Activated CD8-positive, alpha-beta memory T cell treated with anti-CD3 and anti-CD28 coated beads, Interleukin-2, amount 10 ng/mL, durations not matched to agents 7 days and 5 days (primary cell): ENCODE measurements at regions not wholly inside any gene's neighbourhood (a gene's known extent, or its start where the extent isn't known, plus 50 kb on each side); places are given as distances from the start of the nearest gene placed in this dataset.
"Not testable (repeated sequence)": the region's sequence is repeated elsewhere in the genome, so short reads cannot be mapped to it uniquely, and the experiment has no call there.

Experiments
- ATAC-seq: fragments of 150-1000 bp; cut with Tn5 transposase; one replicate; pipeline ENCODE4 v1.10.0; 2021; ENCODE audit warnings: moderate library complexity
- CTCF ChIA-PET: fragments of 350-600 bp; sonication (Branson Sonifier 250); formaldehyde crosslinking; loops from one replicate; lab custom pipeline; 2021; ENCODE audit warnings: antibody characterized with exemption; lab: Charles Lee
- DNase-seq: peaks from one replicate; pipeline ENCODE4 v3.0.0-alpha.2; 2020
- H3K27ac Mint-ChIP-seq: one replicate; pipeline ENCODE4 v1.8.0; 2021; ENCODE audit warnings: mild to moderate bottlenecking, mixed read lengths
- H3K27me3 Mint-ChIP-seq: one replicate; pipeline ENCODE4 v1.8.0; 2021; ENCODE audit warnings: mixed read lengths
- H3K36me3 Mint-ChIP-seq: one replicate; pipeline ENCODE4 v1.8.0; 2021; ENCODE audit warnings: mild to moderate bottlenecking, mixed read lengths
- H3K4me1 Mint-ChIP-seq: one replicate; pipeline ENCODE4 v1.8.0; 2021; ENCODE audit warnings: mixed read lengths
- H3K4me3 Mint-ChIP-seq: one replicate; pipeline ENCODE4 v1.8.0; 2021; ENCODE audit warnings: mild to moderate bottlenecking, moderate library complexity, mixed read lengths
- H3K9me3 Mint-ChIP-seq: one replicate; pipeline ENCODE4 v1.8.0; 2022; ENCODE audit warnings: low read depth, mixed read lengths

- Mint-ChIP-seq H3K4me3 (no peak overlapping the region), H3K4me1 (no peaks in the 10 kb centered on the region), H3K27ac (no peak overlapping the region), H3K9me3 (no peaks in the 10 kb centered on the region), H3K36me3 (no peaks in the 10 kb centered on the region), H3K27me3 (peaks cover 14% of the 10 kb centered on the region)
- ATAC-seq (no peak), DNase-seq (no peak)
- CTCF ChIA-PET = no interaction called here
Observed at GRCh38 chr12:3418609-3419390, 72.2 kb upstream of the PRMT8 start.

DNA sequence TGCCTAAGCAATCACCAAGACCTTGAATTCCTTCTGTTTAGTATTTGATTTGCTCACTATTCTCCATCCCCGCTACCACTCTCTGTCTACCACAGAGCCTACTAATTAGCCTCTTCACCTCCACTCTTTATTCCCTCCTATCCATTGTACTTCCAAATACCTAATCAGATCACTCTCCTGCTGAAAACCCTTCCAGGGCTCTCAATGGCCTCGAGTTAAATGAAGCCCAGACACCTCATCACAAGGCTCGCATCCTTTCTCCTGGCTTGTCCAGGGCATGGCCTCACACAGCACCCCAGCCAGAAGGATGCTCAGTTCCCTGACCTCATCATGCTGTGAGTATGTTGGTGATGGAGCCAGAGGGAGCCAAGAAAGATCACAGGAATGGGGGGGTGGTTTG lies 71.4 kb upstream of the PRMT8 start:
- Mint-ChIP-seq H3K27ac (no peak overlapping the region), H3K9me3 (no peaks in the 10 kb centered on the region), H3K27me3 (peaks cover 14% of the 10 kb centered on the region), H3K4me3 (no peak overlapping the region), H3K36me3 (no peaks in the 10 kb centered on the region), H3K4me1 (no peaks in the 10 kb centered on the region)
- DNase-seq (no peak), ATAC-seq (no peak)
- CTCF ChIA-PET = no interaction called here

GRCh38 chr12:3420693-3421092 lies 70.3 kb upstream of the PRMT8 start:
- H3K36me3 Mint-ChIP-seq = no peaks in the 10 kb centered on the region
- H3K4me3 Mint-ChIP-seq = no peak overlapping the region
- H3K27ac Mint-ChIP-seq = no peak overlapping the region
- DNase-seq = no peak
- CTCF ChIA-PET = interaction anchor here (0.7 to 1.4 kb wide), 2 partner anchors 13 to 146 kb away, joined by 3 to 4 read pairs; no protein-coding TSS in a partner anchor
- peaks cover 14% of the 10 kb centered on the region for H3K27me3 Mint-ChIP-seq
- H3K4me1 Mint-ChIP-seq = no peaks in the 10 kb centered on the region
- no peak for ATAC-seq
- H3K9me3 Mint-ChIP-seq = no peaks in the 10 kb centered on the region

GRCh38 chr12:3421191-3421978 lies 69.6 kb upstream of the PRMT8 start:
- ATAC-seq (no peak), DNase-seq (no peak)
- Mint-ChIP-seq H3K4me1 (no peaks in the 10 kb centered on the region), H3K36me3 (no peaks in the 10 kb centered on the region), H3K27me3 (peaks cover 11% of the 10 kb centered on the region), H3K9me3 (no peaks in the 10 kb centered on the region), H3K4me3 (no peak overlapping the region), H3K27ac (no peak overlapping the region)
- CTCF ChIA-PET = interaction anchor here (1.4 kb wide), 1 partner anchor 146 kb away, joined by 4 read pairs; no protein-coding TSS in a partner anchor

DNA sequence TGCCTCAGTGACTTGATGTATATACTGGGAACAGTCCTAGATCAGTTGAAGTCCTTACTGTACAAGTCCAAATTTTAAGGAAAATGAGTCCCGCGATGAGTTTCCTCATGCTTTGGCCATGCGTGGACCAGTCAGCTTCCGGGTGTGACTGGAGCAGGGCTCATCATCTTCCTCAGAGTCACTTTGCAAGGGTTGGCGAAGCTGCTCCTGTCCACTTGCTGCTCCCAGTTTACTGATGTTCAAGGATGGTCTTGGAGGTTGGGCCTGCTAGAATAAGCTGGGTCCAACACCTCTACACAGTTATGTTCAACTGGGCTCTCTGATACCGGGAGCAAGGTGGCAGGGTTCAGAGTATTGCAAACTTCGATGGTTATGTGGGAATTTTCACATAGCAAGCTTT lies 66.2 kb upstream of the PRMT8 start:
- not testable (repeated sequence) for H3K9me3 Mint-ChIP-seq, H3K27ac Mint-ChIP-seq, DNase-seq, H3K4me1 Mint-ChIP-seq, H3K36me3 Mint-ChIP-seq, ATAC-seq, H3K4me3 Mint-ChIP-seq
- CTCF ChIA-PET = interaction anchor here (1.2 kb wide), 1 partner anchor 124 kb away, joined by 3 read pairs; no protein-coding TSS in a partner anchor
- H3K27me3 Mint-ChIP-seq = peaks cover 19% of the 10 kb centered on the region

GRCh38 chr12:3427956-3428355 lies 63.0 kb upstream of the PRMT8 start:
- DNase-seq (no peak), ATAC-seq (no peak)
- CTCF ChIA-PET = no interaction called here
- Mint-ChIP-seq H3K9me3 (peaks cover 10% of the 10 kb centered on the region), H3K4me1 (peaks cover 12% of the 10 kb centered on the region), H3K4me3 (no peak overlapping the region), H3K36me3 (peaks cover 8% of the 10 kb centered on the region), H3K27me3 (peaks cover 16% of the 10 kb centered on the region), H3K27ac (no peak overlapping the region)

DNA sequence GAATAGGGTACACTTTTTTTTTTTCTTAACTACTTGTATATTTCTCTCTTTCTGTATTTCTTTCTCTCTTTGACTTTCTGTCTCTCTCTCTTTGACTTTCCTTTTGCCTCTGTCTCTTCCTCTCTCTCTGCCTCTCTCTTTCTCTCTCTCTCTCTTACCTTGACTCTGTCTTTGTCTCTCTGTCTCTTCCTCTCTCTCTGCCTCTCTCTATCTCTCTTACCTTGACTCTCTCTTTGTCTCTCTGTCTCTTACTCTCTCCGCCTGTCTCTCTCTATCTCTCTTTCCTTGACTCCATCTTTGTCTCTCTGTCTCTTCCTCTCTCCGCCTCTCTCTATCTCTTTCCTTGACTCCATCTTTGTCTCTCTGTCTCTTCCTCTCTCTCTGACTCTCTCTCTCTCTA lies 62.4 kb upstream of the PRMT8 start:
- Mint-ChIP-seq H3K4me1 (peaks cover 12% of the 10 kb centered on the region), H3K27me3 (peaks cover 16% of the 10 kb centered on the region), H3K9me3 (peaks cover 10% of the 10 kb centered on the region), H3K4me3 (no peak overlapping the region), H3K36me3 (peaks cover 8% of the 10 kb centered on the region), H3K27ac (no peak overlapping the region)
- DNase-seq = no peak
- no peak for ATAC-seq
- CTCF ChIA-PET = no interaction called here

DNA sequence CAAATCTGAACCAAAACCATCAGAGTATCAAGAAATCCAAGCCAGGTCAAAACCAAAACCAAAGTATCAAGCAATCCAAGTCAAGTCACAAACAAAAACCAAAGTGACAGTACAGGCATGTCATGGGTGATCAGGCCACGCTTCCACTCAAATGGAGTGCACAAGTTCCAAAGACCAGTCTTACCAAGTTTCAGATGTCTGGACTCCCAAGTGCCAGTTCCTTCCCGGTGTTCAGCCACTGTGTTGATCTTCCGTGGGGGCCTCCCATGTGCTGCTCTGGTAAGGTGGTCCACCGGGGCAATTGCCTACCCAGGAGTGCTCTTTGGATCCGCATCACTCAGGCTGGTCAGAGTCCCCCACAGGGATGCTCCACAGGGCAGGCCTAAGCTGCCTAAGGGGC lies 61.5 kb upstream of the PRMT8 start:
- CTCF ChIA-PET = not testable (repeated sequence)

DNA sequence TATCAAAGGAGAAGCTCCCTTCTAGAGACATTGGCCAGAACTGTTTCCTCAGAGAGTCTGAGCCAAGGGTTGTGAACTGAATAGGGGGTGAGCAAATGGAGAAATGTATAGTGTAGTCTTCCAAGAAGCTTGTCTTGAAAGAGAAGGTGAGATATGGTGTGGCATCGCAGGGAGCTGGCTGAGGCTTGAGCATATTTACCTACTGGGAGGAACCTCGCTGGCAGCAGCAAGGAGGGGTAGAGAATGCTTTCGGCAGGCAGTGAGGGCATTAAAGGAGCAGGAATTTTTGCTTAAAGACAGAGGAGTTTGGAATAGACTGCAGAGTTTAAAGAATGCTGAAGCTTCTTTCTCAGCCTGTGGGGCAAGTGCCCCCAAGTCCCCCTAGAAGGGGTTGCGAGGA lies 59.3 kb upstream of the PRMT8 start:
- Mint-ChIP-seq H3K4me1 (peaks cover 12% of the 10 kb centered on the region), H3K4me3 (no peak overlapping the region), H3K27ac (no peak overlapping the region), H3K27me3 (peaks cover 12% of the 10 kb centered on the region), H3K9me3 (peaks cover 10% of the 10 kb centered on the region), H3K36me3 (peaks cover 8% of the 10 kb centered on the region)
- ATAC-seq (no peak), DNase-seq (no peak)
- CTCF ChIA-PET = no interaction called here

More for the DNA sequence above, 61.5 kb upstream of the PRMT8 start:
- H3K4me3 Mint-ChIP-seq, ATAC-seq, DNase-seq, H3K27ac Mint-ChIP-seq, H3K36me3 Mint-ChIP-seq: not testable (repeated sequence)
- Mint-ChIP-seq H3K27me3 (peaks cover 16% of the 10 kb centered on the region), H3K4me1 (peaks cover 12% of the 10 kb centered on the region), H3K9me3 (peaks cover 10% of the 10 kb centered on the region)

- CTCF ChIA-PET = no interaction called here
Observed at GRCh38 chr12:3432176-3432742, 58.7 kb upstream of the PRMT8 start.

DNA sequence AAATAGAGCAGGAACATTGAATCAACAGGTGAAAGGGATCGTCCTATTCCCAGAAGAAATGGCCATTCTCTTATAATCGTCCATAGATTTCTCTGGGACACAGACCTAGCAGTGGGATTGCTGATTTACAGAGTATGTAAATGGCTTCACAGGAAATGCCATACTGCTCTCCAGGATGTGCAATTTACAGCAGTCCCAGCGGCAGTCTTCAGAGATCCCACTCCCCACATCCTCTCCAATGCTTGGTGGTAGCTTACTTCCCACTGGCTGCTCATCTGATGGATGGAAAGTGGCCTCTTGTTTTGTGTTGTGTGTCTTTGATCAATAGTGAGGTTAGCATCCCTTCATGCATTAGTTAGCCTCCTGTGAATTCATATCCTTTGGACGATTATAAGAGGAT lies 58.1 kb upstream of the PRMT8 start:
- CTCF ChIA-PET = no interaction called here
- H3K27me3 Mint-ChIP-seq = peaks cover 9% of the 10 kb centered on the region
- peaks cover 10% of the 10 kb centered on the region for H3K9me3 Mint-ChIP-seq
- H3K27ac Mint-ChIP-seq = no peak overlapping the region
- H3K4me3 Mint-ChIP-seq = no peak overlapping the region
- H3K4me1 Mint-ChIP-seq = peaks cover 12% of the 10 kb centered on the region
- ATAC-seq (no peak), DNase-seq (no peak)
- peaks cover 8% of the 10 kb centered on the region for H3K36me3 Mint-ChIP-seq

More at GRCh38 chr12:3432176-3432742, 58.7 kb upstream of the PRMT8 start:
- peaks cover 8% of the 10 kb centered on the region for H3K36me3 Mint-ChIP-seq
- H3K27ac Mint-ChIP-seq = no peak overlapping the region
- ATAC-seq (peak; percentile 67), DNase-seq (no peak)
- no peak overlapping the region for H3K4me3 Mint-ChIP-seq
- H3K27me3 Mint-ChIP-seq = peaks cover 12% of the 10 kb centered on the region
- H3K4me1 Mint-ChIP-seq = peaks cover 12% of the 10 kb centered on the region
- H3K9me3 Mint-ChIP-seq = peaks cover 10% of the 10 kb centered on the region

- DNase-seq (no peak), ATAC-seq (no peak)
- Mint-ChIP-seq H3K9me3 (peaks cover 4% of the 10 kb centered on the region), H3K36me3 (peaks cover 2% of the 10 kb centered on the region), H3K27ac (no peak overlapping the region), H3K4me3 (no peak overlapping the region), H3K4me1 (peaks cover 12% of the 10 kb centered on the region), H3K27me3 (peaks cover 10% of the 10 kb centered on the region)
- CTCF ChIA-PET = no interaction called here
Observed at GRCh38 chr12:3436461-3437065, 54.4 kb upstream of the PRMT8 start.

GRCh38 chr12:3437986-3438385 lies 53.0 kb upstream of the PRMT8 start:
- Mint-ChIP-seq H3K27me3 (peaks cover 14% of the 10 kb centered on the region), H3K27ac (no peak overlapping the region), H3K4me3 (no peak overlapping the region), H3K4me1 (no peaks in the 10 kb centered on the region), H3K36me3 (no peaks in the 10 kb centered on the region), H3K9me3 (no peaks in the 10 kb centered on the region)
- DNase-seq (no peak), ATAC-seq (no peak)
- CTCF ChIA-PET = no interaction called here
